Stimulated activated CD4-positive, alpha-beta T cell treated with anti-CD3 and anti-CD28 coated beads, Interleukin-4, amount 100 ng/mL, for 1 hour (primary cell): ENCODE measurements at regions not wholly inside any gene's neighbourhood (a gene's known extent, or its start where the extent isn't known, plus 50 kb on each side); places are given as distances from the start of the nearest gene placed in this dataset.

ENCODE experiments used
- DNase-seq: peaks from one replicate; pipeline ENCODE4 v3.0.0-alpha.2; 2020

DNA sequence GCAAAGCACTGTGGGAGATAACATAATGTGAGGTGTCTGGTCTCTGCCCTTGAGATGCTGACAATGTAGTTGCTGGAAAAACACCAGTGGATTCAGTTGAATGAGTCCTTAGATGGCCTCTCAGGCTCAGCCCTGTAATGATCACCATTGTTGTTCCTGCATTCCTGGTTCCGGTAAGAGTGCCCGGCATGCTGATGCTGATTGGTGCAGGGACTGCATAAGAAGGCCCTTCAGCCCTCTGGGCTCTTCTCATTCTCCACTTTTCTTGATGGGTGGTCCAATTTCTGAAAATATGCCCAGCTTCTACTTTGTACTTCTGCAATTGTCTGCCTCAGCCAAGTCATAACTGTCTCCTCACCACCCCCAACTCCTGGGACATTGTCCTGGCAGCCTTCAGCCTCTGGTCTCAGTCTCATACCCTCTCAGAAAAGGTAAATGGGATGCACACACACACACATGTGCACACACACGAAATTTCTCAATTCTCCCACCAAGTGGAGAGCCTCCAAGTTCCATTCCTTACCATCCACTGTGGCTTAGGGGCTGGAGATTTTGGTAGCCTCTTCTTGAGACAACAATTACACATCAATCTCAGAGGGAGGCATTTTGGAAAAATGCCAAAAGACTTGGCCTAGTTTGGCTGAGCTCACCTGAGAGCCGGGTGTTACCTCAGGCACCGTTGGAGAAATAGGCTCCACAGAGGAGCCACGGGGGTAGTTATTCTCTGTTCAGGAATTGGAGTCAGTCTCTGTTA is 314.9 kb downstream of the RPS24 start:
- no peak for DNase-seq

DNA sequence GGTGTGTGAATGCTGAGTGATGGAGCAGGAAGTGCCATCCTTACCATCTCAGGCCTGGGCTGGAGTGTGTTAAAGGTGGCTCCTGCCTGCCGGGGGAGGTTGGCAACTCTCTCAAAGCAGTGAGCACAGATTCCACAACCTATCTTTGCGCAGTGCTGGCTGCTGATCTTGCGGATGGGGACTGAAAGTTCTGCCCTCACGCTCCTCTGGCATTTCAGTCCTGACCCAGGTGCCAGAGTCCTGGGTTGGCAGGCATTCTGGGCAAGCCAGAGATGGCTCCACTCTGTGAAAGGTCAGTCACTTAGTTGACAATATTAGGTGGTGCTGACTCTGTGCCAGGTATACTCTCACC is 315.5 kb downstream of the RPS24 start:
- no peak for DNase-seq

DNA sequence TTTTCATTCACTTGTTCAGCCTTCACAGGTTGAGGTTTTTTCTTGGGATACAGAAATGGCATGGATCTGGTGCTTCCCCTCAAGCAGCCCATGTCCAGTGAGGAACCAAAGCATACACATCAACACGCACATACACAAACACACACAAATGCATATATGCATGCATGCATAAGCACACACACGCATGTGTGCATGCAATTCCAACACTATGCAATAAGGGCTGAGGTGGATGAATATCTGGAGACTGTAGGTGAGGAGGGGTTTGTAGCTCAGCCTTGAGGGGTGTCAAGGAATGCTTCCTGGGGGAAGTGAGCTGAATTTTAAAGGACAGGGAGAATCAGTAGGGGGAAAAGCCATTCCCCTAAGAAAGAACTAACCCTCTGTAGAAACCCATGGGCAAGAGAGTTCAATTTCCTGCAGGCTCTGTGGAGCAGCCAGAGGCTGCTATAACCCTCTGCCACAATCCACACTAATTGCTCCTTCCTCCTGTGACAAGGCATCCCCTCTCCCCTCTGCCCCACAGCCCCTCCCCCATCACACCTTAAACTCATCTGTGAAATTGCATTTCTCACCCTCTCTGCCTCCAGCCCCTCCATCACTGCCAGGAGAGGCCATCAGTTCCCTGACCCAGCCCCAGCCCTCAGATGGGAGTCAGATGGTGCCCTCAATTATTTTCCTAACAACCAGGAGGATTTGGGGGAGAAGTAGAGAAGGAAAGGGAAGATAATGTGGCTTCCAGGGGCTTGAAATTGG is 316.4 kb downstream of the RPS24 start:
- DNase-seq = no peak

DNA sequence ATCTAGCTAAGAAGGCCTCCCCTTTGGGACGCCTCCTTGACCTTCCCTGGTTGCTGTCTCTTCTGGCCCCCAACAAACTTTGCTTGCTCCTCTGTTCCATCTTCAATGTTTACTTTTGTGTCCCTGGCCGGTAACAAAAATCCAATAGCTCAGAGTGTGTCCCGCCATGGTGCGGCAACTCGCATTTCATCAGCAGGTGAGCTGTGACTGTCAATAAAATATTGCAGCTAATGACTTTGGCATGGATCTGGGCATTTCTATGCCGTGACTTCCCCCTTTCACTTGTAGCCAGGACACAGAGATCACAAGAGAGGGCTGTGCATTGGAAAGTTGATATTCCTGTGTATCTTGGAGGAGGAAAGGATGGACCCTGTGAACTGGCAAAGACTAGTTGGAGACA is 317.6 kb downstream of the RPS24 start:
- DNase-seq = no peak

DNA sequence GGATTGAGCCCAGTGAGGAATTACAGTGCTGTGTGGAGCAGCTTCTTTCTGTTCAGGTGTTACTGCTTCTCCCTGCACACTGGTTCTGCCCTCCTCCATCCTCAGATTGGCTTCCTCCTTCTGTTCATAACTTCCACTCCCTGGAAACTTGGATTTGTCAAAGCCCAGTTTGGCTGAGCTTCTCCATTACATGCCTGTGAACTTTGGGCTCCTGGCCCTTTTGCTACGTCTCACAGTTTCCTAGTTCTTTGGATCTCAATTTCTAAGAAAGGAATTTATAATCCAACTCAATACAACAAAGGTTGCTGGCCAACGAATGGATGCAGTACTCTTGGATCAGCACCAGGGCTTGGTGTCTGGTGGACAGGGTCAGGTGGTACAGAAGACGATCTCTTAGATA is 318.1 kb downstream of the RPS24 start:
- no peak for DNase-seq

DNA sequence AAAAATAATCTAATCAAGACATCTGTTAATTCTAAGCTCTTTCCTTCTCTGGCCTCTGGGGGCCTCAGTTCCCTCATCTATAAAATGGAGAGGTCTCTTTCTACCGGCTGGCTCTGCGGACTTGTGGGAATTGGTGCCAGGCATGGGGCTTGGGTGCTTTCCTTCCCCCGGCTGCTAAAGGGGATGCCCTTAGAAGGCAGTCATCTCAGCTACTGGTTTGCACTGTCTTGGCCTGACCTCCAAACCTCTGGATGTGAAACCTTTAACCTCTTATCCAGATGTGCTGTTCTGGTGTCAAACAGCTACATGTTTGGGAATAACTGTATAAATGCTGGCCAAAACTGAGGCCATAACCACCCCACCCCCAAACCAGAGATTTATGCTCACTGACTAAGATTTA is 320.0 kb downstream of the RPS24 start:
- no peak for DNase-seq

DNA sequence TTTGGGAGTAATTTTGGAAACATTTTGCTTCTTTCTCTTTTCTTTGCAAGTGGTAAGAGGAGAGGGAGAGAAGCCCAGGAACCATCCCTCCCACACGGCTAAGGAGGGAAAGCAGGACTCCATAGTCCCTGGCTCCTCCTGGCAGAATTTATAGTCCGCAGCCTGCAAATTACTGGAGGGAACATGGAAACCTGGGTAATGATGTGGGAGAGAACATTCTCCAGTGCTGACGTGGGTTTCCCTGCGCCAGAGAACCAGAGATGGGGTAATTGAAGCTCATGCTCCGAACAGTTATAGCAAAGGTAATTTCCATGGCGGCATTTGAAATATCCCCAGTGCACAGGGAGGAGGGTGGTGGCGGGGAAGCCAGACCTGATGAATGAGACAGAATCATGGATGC is 320.4 kb downstream of the RPS24 start:
- no peak for DNase-seq

DNA sequence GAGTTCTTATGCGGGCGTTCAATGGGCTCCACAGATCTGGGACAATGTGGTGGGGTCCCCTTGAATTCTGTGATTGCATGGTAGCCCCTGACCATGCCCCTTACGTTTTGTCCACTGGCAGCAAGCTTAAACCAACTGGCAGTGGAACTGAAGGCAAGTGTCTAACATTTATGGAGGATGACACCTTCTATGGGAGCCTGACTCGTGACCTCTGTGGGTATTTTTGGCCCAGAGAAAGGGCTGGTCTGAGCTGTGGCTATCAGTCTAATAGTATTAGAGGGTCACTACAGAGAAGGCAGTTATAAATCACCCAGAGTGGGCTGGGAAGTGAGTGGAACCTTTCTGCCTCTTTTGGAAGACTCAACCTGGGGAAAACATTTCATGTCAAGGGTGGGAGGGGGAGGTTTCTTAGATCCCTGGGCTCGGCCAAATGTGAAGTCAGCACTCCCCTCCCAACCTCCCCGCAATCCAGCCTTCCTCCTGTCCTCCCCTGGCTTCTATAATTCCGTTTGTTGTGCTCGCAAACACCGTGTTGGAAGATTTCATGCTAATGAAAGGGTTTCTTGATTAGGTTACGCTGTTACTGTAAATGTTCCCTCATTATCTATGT is 322.7 kb downstream of the RPS24 start:
- no peak for DNase-seq

DNA sequence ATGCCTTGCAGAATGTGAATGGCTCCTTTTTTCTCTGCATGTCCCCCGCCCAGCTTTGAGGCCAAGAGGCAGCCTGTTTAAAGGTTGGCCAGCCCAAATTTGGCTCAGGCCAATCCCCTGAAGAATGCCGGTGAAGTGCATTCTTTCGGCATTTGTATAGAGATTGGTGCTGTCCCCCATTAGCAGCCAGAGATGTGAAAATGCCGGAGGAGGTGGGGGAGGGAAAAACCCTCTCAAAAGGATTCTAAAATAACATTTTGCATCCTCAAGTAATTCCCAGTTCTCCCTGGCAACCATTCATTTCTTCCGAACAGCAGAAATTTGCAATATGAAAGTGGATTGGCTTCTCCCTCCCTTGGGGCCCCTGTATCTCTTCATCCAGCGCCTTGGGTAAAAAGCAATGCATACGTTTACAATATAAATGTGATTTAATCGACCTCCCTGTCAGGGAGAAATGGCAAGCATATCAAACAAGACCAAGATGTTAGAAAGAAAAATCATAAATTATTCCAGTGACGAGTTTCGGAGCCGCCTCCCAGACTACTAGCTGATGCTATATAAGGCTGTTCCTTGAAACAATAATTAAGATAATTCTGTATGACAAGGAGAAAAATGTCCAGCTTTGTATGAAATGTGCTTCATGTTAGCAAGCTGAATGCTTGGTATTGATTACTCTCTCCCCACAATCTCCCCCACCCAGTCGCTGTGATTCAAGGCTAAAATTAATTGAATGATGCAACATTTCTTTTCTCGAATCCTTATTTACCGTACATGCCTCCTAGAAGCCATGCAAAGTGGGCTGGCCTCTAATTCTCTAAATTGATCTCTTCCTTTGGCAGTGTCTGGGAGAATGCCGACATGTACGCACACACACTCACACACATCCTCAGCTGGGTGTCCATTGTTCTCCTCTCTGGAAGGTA is 323.7 kb downstream of the RPS24 start:
- no peak for DNase-seq

DNA sequence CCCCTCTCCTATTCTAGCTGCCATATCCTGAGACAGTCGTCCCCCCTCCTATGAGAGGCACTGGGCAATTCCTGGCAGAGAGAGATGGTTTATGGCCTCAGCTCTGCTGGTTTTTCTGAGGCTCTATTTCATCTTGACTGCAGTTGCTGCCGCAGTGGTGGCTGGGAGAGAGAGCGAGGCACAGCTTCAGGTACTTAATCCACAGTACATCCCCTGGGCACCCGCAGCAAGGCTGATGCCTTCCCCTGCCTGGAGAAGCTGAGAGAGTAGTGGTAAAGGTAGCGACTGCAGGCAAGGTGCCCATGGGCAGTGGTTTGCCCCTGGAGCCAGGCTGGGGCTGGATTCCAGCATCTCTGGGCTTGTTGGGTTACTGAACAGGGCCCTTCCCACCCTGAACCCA is 324.7 kb downstream of the RPS24 start:
- no peak for DNase-seq

DNA sequence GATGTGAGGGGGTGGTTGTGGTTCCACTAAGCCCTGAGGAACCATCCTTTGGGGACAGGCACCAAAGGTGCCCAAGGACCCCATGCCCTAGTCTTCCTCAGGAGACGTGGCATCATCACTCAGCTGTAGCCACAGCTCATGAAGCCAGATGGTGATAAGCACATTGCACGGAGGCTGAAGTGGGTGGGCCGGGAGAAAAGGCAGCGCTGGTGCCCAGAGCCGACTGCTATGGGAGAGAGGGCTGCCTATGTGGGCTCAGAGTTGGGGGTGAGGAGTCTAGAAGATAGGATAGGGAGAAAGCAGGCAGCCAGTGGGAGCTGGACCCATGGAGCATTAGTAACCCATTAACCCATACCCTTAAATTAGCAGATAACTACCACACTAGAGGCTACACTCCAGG is 325.3 kb downstream of the RPS24 start:
- no peak for DNase-seq

DNA sequence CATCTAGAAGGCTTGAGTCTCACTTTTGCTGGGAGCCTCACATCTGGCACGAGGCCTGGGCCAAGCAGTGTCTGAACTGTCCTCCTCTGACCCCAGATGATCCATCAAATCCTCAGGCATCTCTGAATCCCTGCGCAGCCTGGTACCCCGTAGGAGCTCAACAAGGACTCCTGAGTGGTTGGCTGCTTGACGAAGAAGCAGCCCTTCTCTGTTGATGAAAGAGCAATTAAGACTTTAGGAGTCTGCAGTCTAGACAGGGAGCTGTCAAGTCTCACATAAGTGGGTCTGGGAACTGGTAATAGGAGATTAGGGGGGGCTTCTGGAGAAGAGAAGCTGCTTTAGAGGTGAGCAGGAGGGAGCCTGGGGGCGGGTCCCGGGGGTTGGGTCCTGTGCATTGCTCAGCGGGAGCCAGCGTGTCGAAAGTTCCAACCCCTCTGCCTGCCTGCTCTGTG is 326.0 kb downstream of the RPS24 start:
- DNase-seq = no peak

DNA sequence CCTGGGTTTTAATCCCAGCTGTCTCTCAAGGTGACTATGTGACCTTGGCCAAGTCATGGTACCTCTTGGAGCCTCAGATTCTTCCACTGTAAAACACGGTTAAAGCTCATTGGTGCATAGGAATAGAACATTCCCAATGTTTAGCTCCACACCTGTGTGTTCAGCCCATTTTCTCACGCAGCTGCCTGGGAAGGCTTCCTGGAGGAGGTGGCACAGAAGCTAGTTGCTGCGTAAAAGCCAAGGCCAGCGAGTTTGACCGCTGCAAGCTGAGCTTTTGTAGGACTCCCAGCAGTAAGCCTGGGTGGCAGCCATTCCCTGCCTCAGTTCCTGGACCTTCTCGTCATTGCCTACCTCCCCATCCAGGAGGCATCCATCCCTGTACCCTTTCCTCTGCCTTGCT is 326.6 kb downstream of the RPS24 start:
- no peak for DNase-seq

DNA sequence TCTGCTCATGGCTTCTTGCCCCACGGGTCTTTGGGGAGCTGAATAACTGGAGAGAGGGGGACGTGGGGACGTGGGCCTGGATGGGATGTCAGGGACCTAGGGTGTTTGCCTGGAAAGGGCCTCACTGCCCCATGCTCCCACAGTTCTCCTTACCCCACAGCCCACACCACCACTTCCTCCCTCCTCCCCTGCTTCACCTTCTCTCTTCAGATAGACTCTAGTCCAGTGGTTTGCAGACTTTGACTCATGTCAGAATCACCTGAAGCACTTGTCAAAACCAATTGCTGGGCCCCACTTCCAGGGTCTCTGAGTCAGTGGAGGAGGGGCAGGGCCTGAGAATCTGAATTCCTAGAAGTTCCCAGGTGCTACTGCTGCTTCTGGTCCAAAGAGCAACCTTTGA is 327.4 kb downstream of the RPS24 start:
- no peak for DNase-seq

DNA sequence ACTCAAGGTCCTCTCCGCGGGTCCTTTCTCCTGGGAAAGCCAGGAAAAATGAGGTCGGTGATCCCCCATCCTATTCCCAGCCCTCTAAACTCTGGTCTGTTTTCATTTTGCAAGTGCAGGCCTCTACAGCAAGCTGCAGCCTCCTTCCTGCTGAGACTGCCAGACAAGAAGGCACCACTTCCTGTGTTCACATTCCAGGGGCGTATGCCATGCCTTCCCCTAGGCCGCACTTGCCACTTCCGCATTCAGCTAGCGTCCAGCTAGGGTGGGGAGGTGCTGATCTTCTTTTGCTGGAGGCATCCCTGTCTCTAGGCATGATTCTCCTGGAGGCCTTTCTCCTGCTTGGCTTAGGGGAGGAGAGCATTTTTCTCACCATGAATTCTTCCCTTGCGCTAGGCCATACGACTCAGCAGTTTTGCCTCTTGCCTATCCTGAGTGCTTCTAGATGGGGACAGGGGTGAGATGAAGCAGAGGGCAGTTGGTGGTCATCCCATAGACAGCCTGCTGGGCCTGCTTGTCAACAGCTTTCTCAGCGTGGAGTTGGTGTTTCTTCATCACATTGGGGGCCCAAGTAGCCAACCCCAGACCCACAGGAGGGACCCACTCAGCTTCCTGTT is 328.9 kb downstream of the RPS24 start:
- DNase-seq = no peak

DNA sequence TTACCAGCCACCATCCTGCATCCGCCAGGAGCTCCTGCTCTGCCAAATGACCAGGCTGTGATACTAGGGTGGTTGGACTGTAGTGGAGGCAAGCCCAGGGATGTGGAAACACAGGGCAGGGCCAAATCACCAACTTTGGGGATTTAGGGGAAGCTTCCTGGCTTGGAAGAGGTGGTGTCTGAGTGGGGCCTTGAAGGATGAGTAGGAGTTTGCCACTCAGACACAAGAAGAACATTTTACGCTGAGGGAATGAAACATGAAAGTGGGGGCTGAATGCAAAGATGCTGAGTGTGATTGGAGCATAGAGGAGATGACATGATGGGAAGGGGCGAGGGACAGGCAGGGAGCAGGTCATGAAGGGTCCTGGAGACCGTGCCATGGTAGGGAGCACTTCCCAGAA is 329.5 kb downstream of the RPS24 start:
- DNase-seq = no peak

DNA sequence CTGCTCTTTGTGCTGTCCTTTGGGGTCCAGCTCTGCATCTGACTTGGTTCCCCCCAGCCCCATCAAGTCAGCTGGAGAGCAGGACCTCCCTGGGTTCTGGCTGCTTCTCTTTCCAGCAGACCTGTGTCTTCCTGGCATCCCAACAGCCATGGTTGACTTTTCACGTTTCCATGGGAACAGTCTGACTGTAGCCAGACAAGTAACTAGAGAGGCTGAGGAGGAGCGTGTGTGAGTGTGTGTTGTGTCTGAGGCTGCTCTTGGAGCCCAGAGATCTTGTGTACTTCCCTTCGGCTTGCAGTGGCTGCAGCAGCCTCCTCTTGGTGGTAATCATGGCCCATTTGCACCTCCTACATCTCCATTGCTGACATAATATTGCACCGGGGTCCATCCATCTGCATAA is 332.0 kb downstream of the RPS24 start:
- DNase-seq = no peak

DNA sequence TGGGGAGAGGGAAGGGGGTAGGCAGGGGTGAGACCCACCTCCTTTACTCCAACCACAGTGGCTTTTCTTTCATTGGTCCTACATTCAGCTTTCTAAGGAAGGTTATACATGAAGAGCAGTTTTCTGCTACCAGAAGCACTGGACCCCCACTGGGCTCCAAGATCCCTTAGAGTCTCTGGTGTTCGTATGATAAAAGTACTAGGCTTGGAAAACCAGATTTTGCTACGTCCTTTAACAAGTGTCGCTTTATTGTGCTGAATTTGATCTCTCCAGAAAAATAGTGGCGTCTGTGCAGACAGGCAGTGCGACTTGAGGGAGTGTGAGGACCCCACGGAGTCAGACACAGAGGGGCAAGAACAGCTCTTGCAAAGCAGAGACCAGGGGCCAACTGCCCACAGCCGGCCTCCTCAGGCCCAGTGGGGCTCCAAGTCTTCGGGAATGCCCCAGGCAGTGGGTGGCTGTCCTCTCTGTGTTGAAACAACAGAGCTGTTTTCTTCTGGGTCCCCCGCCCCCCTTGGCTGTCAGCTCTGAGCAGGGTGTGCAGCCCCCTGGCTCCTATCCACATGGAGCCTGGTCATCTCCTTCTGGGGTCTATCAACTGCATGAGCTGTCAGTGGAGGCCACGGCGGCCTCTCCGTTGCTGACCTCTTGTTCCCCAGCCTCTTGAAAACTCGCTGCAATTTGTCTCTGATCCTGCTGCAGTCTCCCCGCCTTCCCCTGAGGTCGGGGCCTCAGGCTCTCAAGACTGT is 333.2 kb downstream of the RPS24 start:
- no peak for DNase-seq

DNA sequence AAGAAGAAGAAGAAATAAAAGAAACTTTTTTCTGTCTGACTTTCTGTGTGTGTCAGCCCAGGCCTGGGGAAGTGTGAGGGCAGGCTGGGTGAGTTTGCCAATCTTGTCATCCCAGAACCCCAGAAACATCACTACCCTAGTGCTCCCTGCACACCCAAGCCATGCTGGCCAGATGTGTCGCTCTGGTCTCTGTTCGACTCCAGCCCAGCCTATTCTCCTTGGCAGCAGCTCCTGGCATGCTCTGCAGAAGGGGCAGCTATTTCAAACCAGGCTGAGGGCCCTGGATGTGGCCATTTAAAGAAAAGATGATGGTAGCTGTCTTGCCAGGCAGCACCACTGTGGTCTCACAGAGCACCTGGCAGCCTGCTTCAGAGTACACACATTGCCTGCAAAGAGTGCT is 334.1 kb downstream of the RPS24 start:
- no peak for DNase-seq

DNA sequence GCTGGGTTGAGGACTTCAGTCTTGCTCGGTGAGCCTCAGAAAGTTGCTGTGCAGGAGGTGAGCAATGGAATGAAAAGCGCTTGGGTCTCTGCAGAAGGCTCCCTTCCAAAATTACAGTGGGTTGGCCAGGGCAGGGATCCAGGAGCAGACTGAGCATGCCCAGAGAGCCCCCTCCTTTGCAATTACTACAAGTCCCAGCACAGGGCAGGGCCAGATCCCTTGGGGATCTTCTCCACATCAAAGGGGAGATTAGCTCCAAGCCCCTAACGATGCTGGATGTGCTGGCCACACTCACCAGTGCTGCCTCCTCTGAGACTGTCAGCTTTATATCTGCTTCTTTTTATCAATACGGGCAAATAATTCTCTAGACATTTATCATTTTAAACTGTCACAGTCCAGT is 337.5 kb downstream of the RPS24 start:
- no peak for DNase-seq

DNA sequence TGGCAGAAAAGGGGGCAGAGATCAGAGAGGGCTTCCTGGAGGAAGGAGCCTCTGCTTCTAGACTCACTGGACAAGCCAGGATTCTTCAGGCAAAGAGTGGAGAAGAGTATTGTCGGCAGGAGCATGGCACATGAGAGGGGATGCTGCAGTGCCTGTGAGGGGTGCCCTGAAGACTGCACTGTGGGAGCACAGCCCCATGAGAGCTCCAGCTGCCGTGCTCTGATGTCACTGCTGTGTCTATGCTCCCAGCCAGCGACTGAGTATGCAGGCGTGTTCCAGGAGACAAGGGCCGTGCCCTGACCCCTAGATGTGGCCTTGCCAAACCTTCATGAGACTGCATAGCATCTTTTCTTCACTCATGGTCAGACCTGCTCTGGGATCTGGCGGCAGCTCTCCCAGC is 339.1 kb downstream of the RPS24 start:
- DNase-seq = no peak
